Brain microvascular endothelial cell (primary cell): ENCODE measurements at regions not wholly inside any gene's neighbourhood (a gene's known extent, or its start where the extent isn't known, plus 50 kb on each side); places are given as distances from the start of the nearest gene placed in this dataset.
"Not testable (repeated sequence)": the region's sequence is repeated elsewhere in the genome, so short reads cannot be mapped to it uniquely, and the experiment has no call there.

Source experiments
- DNase-seq: peaks from one replicate; pipeline ENCODE4 v3.0.0-alpha.2; 2020
- H3K27ac ChIP-seq: fragments of 250-450 bp; sonication (Bioruptor Pico); 2 replicates; pipeline ENCODE4 v1.5.1; 2020; ENCODE audit warnings: mild to moderate bottlenecking, moderate library complexity
- H3K27me3 ChIP-seq: fragments of 250-450 bp; sonication (Bioruptor Pico); replicated peaks from 2 replicates; pipeline ENCODE4 v1.5.1; 2020; ENCODE audit warnings: mild to moderate bottlenecking
- H3K36me3 ChIP-seq: fragments of 250-450 bp; sonication (Bioruptor Pico); replicated peaks from 2 replicates; pipeline ENCODE4 v1.5.1; 2020; ENCODE audit warnings: mild to moderate bottlenecking
- H3K4me3 ChIP-seq: 2 replicates; pipeline ENCODE4 v1.5.1; 2011; ENCODE audit warnings: low read depth, mild to moderate bottlenecking, control low read depth, low read length, moderate library complexity
- in situ Hi-C: cut with HindIII; loops from 2 replicates; pipeline ENCODE4 v1.10.0; 2017; ENCODE audit warnings: low sequenced_read_pairs, low pct_ligation_motif_present
- TF ChIP-seq, protein P1 (sequence below): IDR thresholded peaks from 2 replicates; pipeline ENCODE4 v1.5.1; 2011; ENCODE audit warnings: low read depth, mild to moderate bottlenecking, moderate library complexity, low read length, control low read depth, inconsistent platforms; ENCODE audit errors: missing control alignments

DNA sequence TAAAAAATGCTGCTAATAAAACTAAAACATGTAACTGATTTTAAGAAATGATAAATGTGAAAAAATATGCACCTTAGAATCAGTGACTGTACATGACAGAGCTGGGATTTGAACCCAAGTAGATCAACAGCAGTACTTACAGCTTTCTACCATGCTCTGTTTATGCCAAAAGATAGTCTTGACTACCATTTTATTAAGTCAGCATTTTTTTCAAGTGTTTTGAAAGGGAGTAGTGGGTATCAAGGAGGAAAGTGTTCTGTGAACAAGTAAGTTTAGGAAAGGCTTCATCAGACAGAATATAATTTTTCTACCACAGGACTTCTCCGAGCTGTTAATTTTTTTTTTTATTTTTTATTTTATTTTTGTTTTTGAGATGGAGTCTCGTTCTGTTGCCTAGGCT, 180.4 kb upstream of the GLRA1 start:
- no peaks in the 10 kb centered on the region for H3K36me3 ChIP-seq
- no peak overlapping the region for H3K4me3 ChIP-seq
- DNase-seq: no peak
- no peaks in the 10 kb centered on the region for H3K27me3 ChIP-seq
- in situ Hi-C loops: no loop called here
- TF ChIP-seq, protein P1, sequence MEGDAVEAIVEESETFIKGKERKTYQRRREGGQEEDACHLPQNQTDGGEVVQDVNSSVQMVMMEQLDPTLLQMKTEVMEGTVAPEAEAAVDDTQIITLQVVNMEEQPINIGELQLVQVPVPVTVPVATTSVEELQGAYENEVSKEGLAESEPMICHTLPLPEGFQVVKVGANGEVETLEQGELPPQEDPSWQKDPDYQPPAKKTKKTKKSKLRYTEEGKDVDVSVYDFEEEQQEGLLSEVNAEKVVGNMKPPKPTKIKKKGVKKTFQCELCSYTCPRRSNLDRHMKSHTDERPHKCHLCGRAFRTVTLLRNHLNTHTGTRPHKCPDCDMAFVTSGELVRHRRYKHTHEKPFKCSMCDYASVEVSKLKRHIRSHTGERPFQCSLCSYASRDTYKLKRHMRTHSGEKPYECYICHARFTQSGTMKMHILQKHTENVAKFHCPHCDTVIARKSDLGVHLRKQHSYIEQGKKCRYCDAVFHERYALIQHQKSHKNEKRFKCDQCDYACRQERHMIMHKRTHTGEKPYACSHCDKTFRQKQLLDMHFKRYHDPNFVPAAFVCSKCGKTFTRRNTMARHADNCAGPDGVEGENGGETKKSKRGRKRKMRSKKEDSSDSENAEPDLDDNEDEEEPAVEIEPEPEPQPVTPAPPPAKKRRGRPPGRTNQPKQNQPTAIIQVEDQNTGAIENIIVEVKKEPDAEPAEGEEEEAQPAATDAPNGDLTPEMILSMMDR: no peak
- no peak overlapping the region for H3K27ac ChIP-seq

DNA sequence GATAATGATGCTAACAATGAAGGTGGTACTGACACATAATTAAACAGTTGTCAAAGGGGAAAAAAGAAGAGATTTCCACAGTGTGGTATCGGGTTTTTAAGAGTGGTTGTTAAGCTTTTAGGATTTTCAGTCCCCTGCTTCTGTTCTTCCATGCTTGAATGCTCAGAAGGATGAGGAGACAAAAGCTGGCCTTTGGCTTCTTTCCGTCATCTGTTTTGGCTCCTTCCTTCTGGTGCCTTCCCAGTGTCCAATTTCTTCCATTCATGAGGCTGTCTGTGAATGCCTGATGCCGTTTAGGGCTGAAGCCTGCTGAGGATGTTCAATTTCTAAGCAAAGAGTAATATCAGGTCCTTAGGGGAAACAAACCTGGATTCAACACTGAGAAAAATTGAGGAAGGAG, 179.6 kb upstream of the GLRA1 start:
- no peak overlapping the region for H3K27ac ChIP-seq
- DNase-seq: no peak
- no peaks in the 10 kb centered on the region for H3K27me3 ChIP-seq
- in situ Hi-C loops: no loop called here
- no peak overlapping the region for H3K4me3 ChIP-seq
- TF ChIP-seq, protein P1: no peak
- H3K36me3 ChIP-seq: no peaks in the 10 kb centered on the region

DNA sequence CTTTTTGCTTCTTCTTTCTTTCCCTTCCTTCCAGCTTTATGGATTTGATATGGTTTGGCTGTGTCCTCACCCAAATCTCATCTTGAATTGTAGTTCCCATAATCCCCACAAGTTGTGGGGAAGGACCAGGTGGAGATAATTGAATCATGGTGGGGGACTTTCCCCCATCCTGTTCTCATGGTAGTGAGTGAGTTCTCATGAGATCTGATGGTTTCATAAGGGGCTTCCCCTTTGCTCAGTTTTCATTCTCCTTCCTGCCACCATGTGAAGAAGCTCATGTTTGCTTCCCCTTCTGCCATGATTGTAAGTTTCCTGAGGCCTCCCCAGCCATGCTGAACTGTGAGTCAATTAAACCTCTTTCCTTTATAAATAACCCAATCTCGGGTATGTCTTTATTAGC, 178.3 kb upstream of the GLRA1 start:
- in situ Hi-C loops, H3K36me3 ChIP-seq, H3K4me3 ChIP-seq, H3K27me3 ChIP-seq, DNase-seq, H3K27ac ChIP-seq: not testable (repeated sequence)

DNA sequence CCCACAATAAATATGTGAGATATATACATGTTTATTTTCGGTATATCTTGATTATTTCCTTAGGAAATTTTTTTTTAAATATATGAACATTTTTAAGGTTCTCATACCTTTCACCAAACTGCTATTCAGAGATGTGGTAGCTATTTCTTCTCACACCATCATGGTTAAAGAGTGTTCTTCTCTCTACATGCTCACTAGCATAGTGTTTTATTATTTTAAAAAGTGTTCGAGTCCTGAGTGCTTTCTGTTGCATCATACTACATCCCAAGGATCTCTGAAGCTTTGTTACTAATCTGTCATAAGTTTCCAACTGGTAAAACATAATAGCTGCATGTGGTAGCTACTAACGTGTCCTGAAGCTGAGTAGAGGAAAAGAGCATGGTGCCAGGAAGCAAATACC, 177.4 kb upstream of the GLRA1 start:
- in situ Hi-C loops: no loop called here
- DNase-seq: no peak
- TF ChIP-seq, protein P1: no peak
- no peak overlapping the region for H3K4me3 ChIP-seq
- no peaks in the 10 kb centered on the region for H3K36me3 ChIP-seq
- no peaks in the 10 kb centered on the region for H3K27me3 ChIP-seq
- H3K27ac ChIP-seq: no peak overlapping the region

GRCh38 chr5:152100462-152100861, 175.8 kb upstream of the GLRA1 start:
- no peaks in the 10 kb centered on the region for H3K36me3 ChIP-seq
- H3K27me3 ChIP-seq: no peaks in the 10 kb centered on the region
- DNase-seq: no peak
- TF ChIP-seq, protein P1: no peak
- in situ Hi-C loops: no loop called here
- H3K4me3 ChIP-seq: no peak overlapping the region
- H3K27ac ChIP-seq: no peak overlapping the region

- H3K4me3 ChIP-seq: no peak overlapping the region
- no peaks in the 10 kb centered on the region for H3K27me3 ChIP-seq
- TF ChIP-seq, protein P1: no peak
- in situ Hi-C loops: no loop called here
- H3K27ac ChIP-seq: no peak overlapping the region
- no peaks in the 10 kb centered on the region for H3K36me3 ChIP-seq
- DNase-seq: no peak
Measured at GRCh38 chr5:152097128-152097527, 172.5 kb upstream of the GLRA1 start.
